WTC11 (cell line): ENCODE measurements at regions not wholly inside any gene's neighbourhood (a gene's known extent, or its start where the extent isn't known, plus 50 kb on each side); places are given as distances from the start of the nearest gene placed in this dataset.

ENCODE experiments used
- CREM ChIP-seq: sonication (generic); formaldehyde crosslinking; IDR thresholded peaks from 2 replicates; pipeline ENCODE4 v1.8.1; 2022; ENCODE audit warnings: mild to moderate bottlenecking, missing genetic modification reagents, moderate library complexity
- CTCF ChIP-seq: fragments of 200-600 bp; IDR thresholded peaks from 2 replicates; pipeline ENCODE4 v1.8.0; 2022; ENCODE audit warnings: antibody characterized with exemption
- NFYB ChIP-seq: sonication (generic); formaldehyde crosslinking; conservative IDR thresholded peaks from 2 replicates; pipeline ENCODE4 v1.8.0; 2022; ENCODE audit warnings: low read depth, missing genetic modification reagents
- PREB ChIP-seq: sonication (generic); formaldehyde crosslinking; IDR thresholded peaks from 2 replicates; pipeline ENCODE4 v1.8.1; 2022; ENCODE audit warnings: mild to moderate bottlenecking, missing genetic modification reagents, moderate library complexity, borderline replicate concordance

- TF ChIP-seq CTCF (no peak), CREM (CRISPR knock-in tag) (no peak), NFYB (CRISPR knock-in tag) (no peak), PREB (CRISPR knock-in tag) (no peak)
These were observed 76.3 kb downstream of the FOXL3 start for GRCh38 chr7:366161-366803.
